IMR-90 (cell line): ENCODE measurements at regions not wholly inside any gene's neighbourhood (a gene's known extent, or its start where the extent isn't known, plus 50 kb on each side); places are given as distances from the start of the nearest gene placed in this dataset.

Experiments used
- ATAC-seq: fragments of 200-7000 bp; cut with Tn5 transposase; 2 replicates; pipeline ENCODE4 v1.9.1; 2020; ENCODE audit warnings: low read depth, mild to moderate bottlenecking, moderate library complexity
- BruUV-seq: library from RNA; stranded (reverse); fragments of 400-500 nt; replicated peaks from 2 replicates; lab custom pipeline; 2021; lab: Mats Ljungman, UMichigan
- CTCF ChIA-PET: fragments of 300-600 bp; formaldehyde crosslinking; extraction: SDS; loops from one replicate; lab custom pipeline; 2021; ENCODE audit warnings: antibody characterized with exemption; lab: Yijun Ruan, JAX
- POLR2A ChIA-PET: fragments of 300-600 bp; sonication (Branson Sonifier 250); formaldehyde crosslinking; loops from one replicate; lab custom pipeline; 2022; ENCODE audit warnings: antibody characterized with exemption; ENCODE audit not compliant: unreplicated experiment; lab: Charles Lee
- DNase-seq: peaks from one replicate; pipeline ENCODE4 v3.0.0; 2013
- H2AFZ ChIP-seq: replicated peaks from 2 replicates; pipeline ENCODE3; 2013; ENCODE audit warnings: low read length, mild to moderate bottlenecking; ENCODE audit not compliant: poor library complexity
- H2AK5ac ChIP-seq: 2 replicates; pipeline ENCODE4 v1.6.1; 2013; ENCODE audit warnings: low read depth, low read length, inconsistent platforms
- H2AK9ac ChIP-seq: replicated peaks from 2 replicates; pipeline ENCODE3; 2013; ENCODE audit warnings: mild to moderate bottlenecking, low read depth, low read length, moderate library complexity; ENCODE audit not compliant: poor library complexity
- H2BK120ac ChIP-seq: 2 replicates; pipeline ENCODE4 v1.6.1; 2013; ENCODE audit warnings: low read depth, low read length, inconsistent platforms
- H2BK15ac ChIP-seq: 3 replicates; pipeline ENCODE4 v1.6.1; 2013; ENCODE audit warnings: low read depth, low read length, inconsistent platforms
- H2BK20ac ChIP-seq: 2 replicates; pipeline ENCODE4 v1.6.1; 2013; ENCODE audit warnings: low read depth, mild to moderate bottlenecking, inconsistent platforms, low read length, moderate library complexity
- H2BK5ac ChIP-seq: 2 replicates; pipeline ENCODE4 v1.6.1; 2013; ENCODE audit warnings: mild to moderate bottlenecking, low read depth, low read length, inconsistent platforms; ENCODE audit not compliant: poor library complexity, severe bottlenecking
- H3K14ac ChIP-seq: replicated peaks from 2 replicates; pipeline ENCODE4 v1.6.1; 2013; ENCODE audit warnings: low read depth, low read length, inconsistent platforms
- H3K18ac ChIP-seq: 2 replicates; pipeline ENCODE4 v1.6.1; 2013; ENCODE audit warnings: low read depth, low read length, control low read depth
- H3K23ac ChIP-seq: 2 replicates; pipeline ENCODE4 v1.6.1; 2013; ENCODE audit warnings: low read depth, low read length, inconsistent platforms
- H3K27ac ChIP-seq: 2 replicates; pipeline ENCODE4 v1.5.1; 2013; ENCODE audit warnings: mild to moderate bottlenecking, control low read depth, low read length; ENCODE audit not compliant: insufficient read depth
- H3K27me3 ChIP-seq: 2 replicates; pipeline ENCODE4 v1.6.1; 2013; ENCODE audit warnings: low read length; ENCODE audit not compliant: control insufficient read depth, insufficient read depth
- H3K36me3 ChIP-seq: 2 replicates; pipeline ENCODE4 v1.6.1; 2013; ENCODE audit warnings: low read length, mixed read lengths; ENCODE audit not compliant: control insufficient read depth, insufficient read depth
- H3K4ac ChIP-seq: 2 replicates; pipeline ENCODE4 v1.6.1; 2013; ENCODE audit warnings: low read depth, low read length, inconsistent platforms
- H3K4me1 ChIP-seq: 2 replicates; pipeline ENCODE4 v1.6.1; 2013; ENCODE audit warnings: low read length, mixed read lengths; ENCODE audit not compliant: control insufficient read depth, insufficient read depth
- H3K4me2 ChIP-seq: 2 replicates; pipeline ENCODE4 v1.6.1; 2013; ENCODE audit warnings: low read depth, mild to moderate bottlenecking, control low read depth, low read length, moderate library complexity
- H3K4me3 ChIP-seq: 2 replicates; pipeline ENCODE4 v1.5.1; 2013; ENCODE audit warnings: low read depth, mild to moderate bottlenecking, control low read depth, low read length, moderate library complexity; ENCODE audit not compliant: insufficient read depth
- H3K56ac ChIP-seq: 2 replicates; pipeline ENCODE4 v1.6.1; 2013; ENCODE audit warnings: low read length, inconsistent platforms; ENCODE audit not compliant: insufficient read depth; ENCODE audit errors: extremely low read depth
- H3K79me1 ChIP-seq, 2 experiments: 2 replicates each; pipeline ENCODE4 v1.6.1; 2013; ENCODE audit warnings: low read length in 2 of 2, inconsistent platforms in 1 of 2, low read depth in 1 of 2
- H3K9ac ChIP-seq: 2 replicates; pipeline ENCODE4 v1.6.1; 2013; ENCODE audit warnings: low read depth, low read length, control low read depth
- H3K9me1 ChIP-seq: 2 replicates; pipeline ENCODE4 v1.6.1; 2013; ENCODE audit warnings: low read length, inconsistent platforms; ENCODE audit not compliant: insufficient read depth
- H3K9me3 ChIP-seq: 2 replicates; pipeline ENCODE4 v1.6.1; 2013; ENCODE audit warnings: low read length; ENCODE audit not compliant: control insufficient read depth, insufficient read depth
- H4K20me1 ChIP-seq: 2 replicates; pipeline ENCODE4 v1.6.1; 2013; ENCODE audit warnings: low read length, inconsistent platforms; ENCODE audit not compliant: insufficient read depth
- H4K5ac ChIP-seq: 2 replicates; pipeline ENCODE4 v1.6.1; 2013; ENCODE audit warnings: mild to moderate bottlenecking, low read depth, low read length, control low read depth
- H4K8ac ChIP-seq, 2 experiments: 2 replicates each; pipeline ENCODE4 v1.6.1; 2013; ENCODE audit warnings: low read depth in 2 of 2, low read length in 2 of 2, control low read depth in 1 of 2, inconsistent platforms in 1 of 2
- H4K91ac ChIP-seq: 2 replicates; pipeline ENCODE4 v1.6.1; 2013; ENCODE audit warnings: low read depth, low read length, inconsistent platforms; ENCODE audit not compliant: insufficient read depth
- BHLHE40 ChIP-seq: fragments of 150-350 bp; IDR thresholded peaks from 2 replicates; pipeline ENCODE4 v1.6.1; 2016; ENCODE audit warnings: mild to moderate bottlenecking, low read depth, low read length
- CEBPB ChIP-seq: IDR thresholded peaks from 2 replicates; pipeline ENCODE4 v1.6.1; 2012; ENCODE audit warnings: low read depth, low read length, improper control_type of control experiment
- CHD1 ChIP-seq: IDR thresholded peaks from 2 replicates; pipeline ENCODE4 v1.6.1; 2012; ENCODE audit warnings: low read depth, low read length, improper control_type of control experiment
- FOS ChIP-seq: fragments of 150-350 bp; IDR thresholded peaks from 2 replicates; pipeline ENCODE4 v1.6.1; 2016; ENCODE audit warnings: low read depth, low read length
- MAFK ChIP-seq: IDR thresholded peaks from 2 replicates; pipeline ENCODE4 v1.6.1; 2012; ENCODE audit warnings: low read depth, low read length, improper control_type of control experiment
- MAZ ChIP-seq: IDR thresholded peaks from 2 replicates; pipeline ENCODE4 v1.6.1; 2012; ENCODE audit warnings: low read depth, mild to moderate bottlenecking, low read length, improper control_type of control experiment, moderate library complexity, borderline replicate concordance
- MXI1 ChIP-seq: IDR thresholded peaks from 2 replicates; pipeline ENCODE4 v1.6.1; 2012; ENCODE audit warnings: low read depth, mild to moderate bottlenecking, low read length, moderate library complexity, borderline replicate concordance
- NFE2L2 ChIP-seq: fragments of 150-350 bp; IDR thresholded peaks from 2 replicates; pipeline ENCODE4 v1.6.1; 2016; ENCODE audit warnings: low read depth, mild to moderate bottlenecking, low read length
- POLR2A ChIP-seq: IDR thresholded peaks from 2 replicates; pipeline ENCODE4 v1.6.1; 2012; ENCODE audit warnings: mild to moderate bottlenecking, low read depth, low read length
- RAD21 ChIP-seq: IDR thresholded peaks from 2 replicates; pipeline ENCODE4 v1.6.1; 2012; ENCODE audit warnings: low read length, improper control_type of control experiment
- RCOR1 ChIP-seq: IDR thresholded peaks from 2 replicates; pipeline ENCODE4 v1.6.1; 2012; ENCODE audit warnings: mild to moderate bottlenecking, low read length, improper control_type of control experiment; ENCODE audit not compliant: insufficient replicate concordance
- RFX5 ChIP-seq: IDR thresholded peaks from 2 replicates; pipeline ENCODE4 v1.8.0; 2012; ENCODE audit warnings: low read depth, mild to moderate bottlenecking, low read length, moderate library complexity
- SMC3 ChIP-seq: fragments of 150-350 bp; IDR thresholded peaks from 2 replicates; pipeline ENCODE4 v1.6.1; 2016; ENCODE audit warnings: low read depth, mild to moderate bottlenecking, antibody characterized with exemption, low read length, moderate library complexity
- WGBS, 2 experiments: methylation state at CpG; one replicate each; pipeline versions ENCODE4 v1.1.5 to v1.1.7; 2013; ENCODE audit warnings: missing lambda C conversion rate in 2 of 2; ENCODE audit not compliant: insufficient read length in 1 of 2; ENCODE audit errors: extremely low coverage in 2 of 2; 5-methylcytosine and 5-hydroxymethylcytosine counted together
- dilution Hi-C: fragments of 300-500 bp; cut with HindIII; formaldehyde crosslinking; loops from one replicate; pipeline ENCODE4 v1.14.3; 2018; ENCODE audit warnings: low sequenced_read_pairs; ENCODE audit not compliant: unreplicated experiment
- in situ Hi-C: fragments of 300-500 bp; cut with MboI; formaldehyde crosslinking; loops from 3 replicates; pipeline ENCODE4 v1.14.3; 2019; ENCODE audit warnings: low sequenced_read_pairs, inconsistent platforms, mixed read lengths
- intact Hi-C: fragments of 100-400 bp; cut with micrococcal nuclease; formaldehyde crosslinking; loops from 2 replicates; pipeline ENCODE4 v1.10.0; 2022
- TF ChIP-seq, protein P1 (sequence below): fragments of 150-350 bp; IDR thresholded peaks from 2 replicates; pipeline ENCODE4 v1.6.1; 2016; ENCODE audit warnings: low read depth, mild to moderate bottlenecking, low read length, moderate library complexity, borderline replicate concordance
- TF ChIP-seq, protein P2 (sequence below): conservative IDR thresholded peaks from 2 replicates; pipeline ENCODE4 v1.5.1; 2012; ENCODE audit warnings: mild to moderate bottlenecking, low read depth, low read length, improper control_type of control experiment
- TF ChIP-seq, protein P3 (sequence below): fragments of 150-350 bp; IDR thresholded peaks from 2 replicates; pipeline ENCODE4 v1.6.1; 2017; ENCODE audit warnings: mild to moderate bottlenecking, antibody characterized with exemption, low read length, low read depth

DNA sequence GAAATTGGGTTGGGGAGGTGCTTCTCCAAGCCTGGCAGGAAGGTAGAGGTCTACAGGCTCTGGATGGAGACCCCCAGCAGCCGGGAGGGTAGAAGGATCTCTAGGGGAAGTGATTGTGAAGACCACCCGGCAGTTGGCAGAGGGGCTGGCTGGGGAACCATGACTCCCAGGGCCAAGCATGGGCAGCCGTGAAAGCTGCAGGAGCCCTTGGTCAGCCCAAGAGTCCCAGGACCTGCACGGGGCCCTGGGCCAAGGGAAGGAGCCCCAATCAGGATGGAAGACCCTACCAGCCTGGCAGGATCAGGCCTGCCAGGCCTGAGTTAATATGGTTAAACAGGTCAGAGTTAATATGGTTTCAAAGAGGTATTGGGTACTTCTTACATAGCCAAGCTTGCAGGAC is 126.3 kb upstream of the NANOS1 start:
- Histone ChIP-seq H2AK5ac (no peak overlapping the region), H3K9me3 (no peaks in the 10 kb centered on the region; the same call in 1 of the 2 replicates), H3K4me3 (no peak overlapping the region), H4K20me1 (no peaks in the 10 kb centered on the region; the same call in 1 of the 2 replicates), H4K8ac (no peak overlapping the region), H3K27me3 (peaks cover 6% of the 10 kb centered on the region), H3K9me1 (no peaks in the 10 kb centered on the region), H3K27ac (no peak overlapping the region), H2AFZ (no peak overlapping the region), H3K56ac (no peak overlapping the region), H4K5ac (no peak overlapping the region), H3K36me3 (no peaks in the 10 kb centered on the region), H3K9ac (no peak overlapping the region), H2AK9ac (no peak overlapping the region), H3K4me1 (no peaks in the 10 kb centered on the region), H3K23ac (no peak overlapping the region), H3K4me2 (no peak overlapping the region), H3K14ac (no peak overlapping the region), H3K79me1 (no peaks in the 10 kb centered on the region), H4K91ac (no peak overlapping the region), H2BK15ac (no peak overlapping the region), H2BK120ac (no peak overlapping the region), H3K4ac (no peak overlapping the region), H2BK20ac (no peak overlapping the region), H2BK5ac (no peak overlapping the region), H3K18ac (no peak overlapping the region)
- dilution Hi-C loops (no loop called here), in situ Hi-C loops (no loop called here), intact Hi-C loops (no loop called here)
- CTCF ChIA-PET = no interaction called here
- ATAC-seq (no peak), DNase-seq (no peak)
- TF ChIP-seq CHD1 = no peak
- TF ChIP-seq MAZ = no peak
- TF ChIP-seq CEBPB = no peak
- TF ChIP-seq MXI1 = no peak
- TF ChIP-seq SMC3 = no peak
- TF ChIP-seq RFX5 = no peak
- no peak for TF ChIP-seq POLR2A
- TF ChIP-seq NFE2L2 = no peak
- TF ChIP-seq FOS = no peak
- no peak for TF ChIP-seq BHLHE40
- TF ChIP-seq, protein P1, sequence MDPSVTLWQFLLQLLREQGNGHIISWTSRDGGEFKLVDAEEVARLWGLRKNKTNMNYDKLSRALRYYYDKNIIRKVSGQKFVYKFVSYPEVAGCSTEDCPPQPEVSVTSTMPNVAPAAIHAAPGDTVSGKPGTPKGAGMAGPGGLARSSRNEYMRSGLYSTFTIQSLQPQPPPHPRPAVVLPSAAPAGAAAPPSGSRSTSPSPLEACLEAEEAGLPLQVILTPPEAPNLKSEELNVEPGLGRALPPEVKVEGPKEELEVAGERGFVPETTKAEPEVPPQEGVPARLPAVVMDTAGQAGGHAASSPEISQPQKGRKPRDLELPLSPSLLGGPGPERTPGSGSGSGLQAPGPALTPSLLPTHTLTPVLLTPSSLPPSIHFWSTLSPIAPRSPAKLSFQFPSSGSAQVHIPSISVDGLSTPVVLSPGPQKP = no peak
- no peak for TF ChIP-seq RAD21
- TF ChIP-seq, protein P2, sequence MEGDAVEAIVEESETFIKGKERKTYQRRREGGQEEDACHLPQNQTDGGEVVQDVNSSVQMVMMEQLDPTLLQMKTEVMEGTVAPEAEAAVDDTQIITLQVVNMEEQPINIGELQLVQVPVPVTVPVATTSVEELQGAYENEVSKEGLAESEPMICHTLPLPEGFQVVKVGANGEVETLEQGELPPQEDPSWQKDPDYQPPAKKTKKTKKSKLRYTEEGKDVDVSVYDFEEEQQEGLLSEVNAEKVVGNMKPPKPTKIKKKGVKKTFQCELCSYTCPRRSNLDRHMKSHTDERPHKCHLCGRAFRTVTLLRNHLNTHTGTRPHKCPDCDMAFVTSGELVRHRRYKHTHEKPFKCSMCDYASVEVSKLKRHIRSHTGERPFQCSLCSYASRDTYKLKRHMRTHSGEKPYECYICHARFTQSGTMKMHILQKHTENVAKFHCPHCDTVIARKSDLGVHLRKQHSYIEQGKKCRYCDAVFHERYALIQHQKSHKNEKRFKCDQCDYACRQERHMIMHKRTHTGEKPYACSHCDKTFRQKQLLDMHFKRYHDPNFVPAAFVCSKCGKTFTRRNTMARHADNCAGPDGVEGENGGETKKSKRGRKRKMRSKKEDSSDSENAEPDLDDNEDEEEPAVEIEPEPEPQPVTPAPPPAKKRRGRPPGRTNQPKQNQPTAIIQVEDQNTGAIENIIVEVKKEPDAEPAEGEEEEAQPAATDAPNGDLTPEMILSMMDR = no peak
- TF ChIP-seq, protein P3, sequence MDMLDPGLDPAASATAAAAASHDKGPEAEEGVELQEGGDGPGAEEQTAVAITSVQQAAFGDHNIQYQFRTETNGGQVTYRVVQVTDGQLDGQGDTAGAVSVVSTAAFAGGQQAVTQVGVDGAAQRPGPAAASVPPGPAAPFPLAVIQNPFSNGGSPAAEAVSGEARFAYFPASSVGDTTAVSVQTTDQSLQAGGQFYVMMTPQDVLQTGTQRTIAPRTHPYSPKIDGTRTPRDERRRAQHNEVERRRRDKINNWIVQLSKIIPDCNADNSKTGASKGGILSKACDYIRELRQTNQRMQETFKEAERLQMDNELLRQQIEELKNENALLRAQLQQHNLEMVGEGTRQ = no peak
- no peak for TF ChIP-seq RCOR1
- no peak for TF ChIP-seq MAFK
- no TSS peak for BruUV-seq
- 20% methylated on average over 2 of the region's 4 CpGs; no CpG with 5 or more reads in 1 of the 2 experiments for WGBS, 2 experiments
- POLR2A ChIA-PET = no interaction called here
